ENCODE measurements at regions not wholly inside any gene's neighbourhood (a gene's known extent, or its start where the extent isn't known, plus 50 kb on each side); places are given as distances from the start of the nearest gene placed in this dataset.
"Not testable (repeated sequence)": the region's sequence is repeated elsewhere in the genome, so short reads cannot be mapped to it uniquely, and the experiment has no call there.

- no peak overlapping the region for H3K4me3 ChIP-seq (ENCODE audit: low read depth, low read length)
- TF ChIP-seq CTCF (IDR thresholded peaks at IDR 0.05; ENCODE audit: control insufficient read depth, extremely low read depth, insufficient read depth): no peak
- no peak for DNase-seq (ENCODE audit: low read depth)
These were observed 839.4 kb upstream of the VRK2 start for GRCh38 chr2:57207191-57207590.

DNA sequence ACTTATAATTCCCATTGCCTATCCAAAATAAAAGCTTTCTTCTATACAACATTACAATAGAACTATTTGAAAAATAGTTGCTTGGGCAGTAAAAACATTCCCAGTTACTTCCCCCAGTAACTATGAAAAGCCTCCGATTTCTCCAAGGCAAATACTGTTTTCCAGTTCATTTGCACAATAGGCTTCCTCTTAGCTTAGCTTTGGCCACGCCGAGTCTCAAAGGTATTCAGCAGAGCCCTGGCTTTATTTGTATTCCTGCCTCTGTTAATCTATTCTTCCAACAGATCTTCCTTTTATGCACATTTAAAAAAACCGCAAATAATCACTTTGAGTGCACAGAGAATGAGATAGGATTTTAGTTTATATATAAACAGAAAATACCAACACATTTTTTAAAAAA lies 836.8 kb upstream of the VRK2 start:
- no peak for DNase-seq (ENCODE audit: low read depth)
- TF ChIP-seq CTCF (IDR thresholded peaks at IDR 0.05; ENCODE audit: control insufficient read depth, extremely low read depth, insufficient read depth): no peak
- no peak overlapping the region for H3K4me3 ChIP-seq (ENCODE audit: low read depth, low read length)

DNA sequence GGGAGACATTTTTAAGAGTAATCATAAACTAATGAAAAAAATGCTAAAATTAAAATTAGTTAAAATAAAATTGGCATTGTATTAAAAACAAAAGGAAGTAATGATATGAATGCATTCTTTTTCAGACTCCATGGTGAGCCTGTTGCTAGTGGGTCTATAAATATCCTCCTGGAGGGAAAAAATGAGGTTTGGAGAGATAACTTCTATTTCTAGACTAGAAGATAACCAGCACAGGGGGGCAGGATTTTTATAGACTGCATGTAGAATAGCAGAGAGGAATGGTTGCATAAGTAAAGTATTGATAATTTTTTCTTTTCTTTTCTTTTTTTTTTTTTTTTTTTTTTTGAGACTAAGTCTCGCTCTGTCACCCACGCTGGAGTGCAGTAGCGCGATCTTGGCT lies 835.8 kb upstream of the VRK2 start:
- DNase-seq (ENCODE audit: low read depth): no peak
- H3K4me3 ChIP-seq (ENCODE audit: low read depth, low read length): no peak overlapping the region
- no peak for TF ChIP-seq CTCF (IDR thresholded peaks at IDR 0.05; ENCODE audit: control insufficient read depth, extremely low read depth, insufficient read depth)

DNA sequence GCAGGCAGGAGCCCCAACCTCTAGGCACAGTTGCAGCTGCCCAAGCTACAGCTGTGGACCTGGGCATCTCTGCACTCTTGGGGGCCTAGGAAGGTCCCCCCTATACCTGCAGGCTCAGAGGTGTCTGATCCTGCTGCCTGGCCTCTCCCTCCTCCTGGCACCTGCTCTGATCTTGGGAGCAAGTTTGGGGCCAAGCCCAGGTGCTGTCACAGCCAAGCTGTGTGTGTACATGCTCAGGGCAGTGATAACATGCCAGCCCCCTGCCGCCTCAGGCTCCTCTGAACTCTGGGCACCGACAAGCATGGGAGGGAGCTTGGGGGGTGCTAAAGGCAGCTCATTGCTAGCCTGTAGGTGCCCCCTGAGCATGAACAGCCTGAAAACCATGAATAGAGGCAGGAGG lies 829.6 kb upstream of the VRK2 start:
- no peak for DNase-seq (ENCODE audit: low read depth)
- H3K4me3 ChIP-seq (ENCODE audit: low read depth, low read length): no peak overlapping the region
- no peak for TF ChIP-seq CTCF (IDR thresholded peaks at IDR 0.05; ENCODE audit: control insufficient read depth, extremely low read depth, insufficient read depth)

- no peak overlapping the region for H3K4me3 ChIP-seq (ENCODE audit: low read depth, low read length)
- DNase-seq (ENCODE audit: low read depth): no peak
- TF ChIP-seq CTCF (IDR thresholded peaks at IDR 0.05; ENCODE audit: control insufficient read depth, extremely low read depth, insufficient read depth): no peak
These were observed 828.4 kb upstream of the VRK2 start for GRCh38 chr2:57218206-57218605.

GRCh38 chr2:57229706-57230105 lies 816.9 kb upstream of the VRK2 start:
- DNase-seq (ENCODE audit: low read depth); H3K4me3 ChIP-seq (ENCODE audit: low read depth, low read length): not testable (repeated sequence)

- DNase-seq (ENCODE audit: low read depth); H3K4me3 ChIP-seq (ENCODE audit: low read depth, low read length): not testable (repeated sequence)
These were observed 814.3 kb upstream of the VRK2 start for GRCh38 chr2:57232341-57232740.

GRCh38 chr2:57251495-57251894 lies 795.1 kb upstream of the VRK2 start:
- not testable (repeated sequence) for H3K4me3 ChIP-seq (ENCODE audit: low read depth, low read length); DNase-seq (ENCODE audit: low read depth)

DNA sequence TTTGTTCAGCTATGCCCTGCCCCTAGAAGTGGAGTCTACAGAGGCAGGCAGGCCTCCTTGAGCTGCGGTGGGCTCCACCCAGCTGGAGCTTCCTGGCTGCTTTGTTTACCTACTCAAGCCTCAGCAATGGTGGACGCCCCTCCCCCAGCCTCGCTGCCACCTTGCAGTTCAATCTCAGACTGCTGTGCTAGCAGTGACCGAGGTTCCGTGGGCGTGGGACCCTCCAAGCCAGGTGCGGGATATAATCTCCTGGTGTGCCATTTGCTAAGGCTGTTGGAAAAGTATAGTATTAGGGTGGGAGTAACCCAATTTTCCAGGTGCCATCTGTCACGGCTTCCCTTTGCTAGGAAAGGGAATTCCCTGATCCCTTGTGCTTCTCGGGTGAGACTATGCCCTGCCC lies 770.2 kb upstream of the VRK2 start:
- not testable (repeated sequence) for DNase-seq (ENCODE audit: low read depth); H3K4me3 ChIP-seq (ENCODE audit: low read depth, low read length)
